HUDEP-2 (cell line): ENCODE measurements at regions not wholly inside any gene's neighbourhood (a gene's known extent, or its start where the extent isn't known, plus 50 kb on each side); places are given as distances from the start of the nearest gene placed in this dataset.
"Not testable (repeated sequence)": the region's sequence is repeated elsewhere in the genome, so short reads cannot be mapped to it uniquely, and the experiment has no call there.

Experiments
- DNase-seq, 76 experiments: peaks; one replicate each; lab custom pipeline; 2025; ENCODE audit not compliant: unreplicated experiment in 76 of 76; lab: John Stamatoyannopoulos, UW

- no peak for DNase-seq
Measured at GRCh38 chr6:141513830-141514229, 618.9 kb upstream of the GJE1 start.

- no peak for DNase-seq
Measured at GRCh38 chr6:141510803-141511202, 621.9 kb upstream of the GJE1 start.

GRCh38 chr6:141506062-141506461, 626.7 kb upstream of the GJE1 start:
- not testable (repeated sequence) for DNase-seq

GRCh38 chr6:141504318-141504717, 628.4 kb upstream of the GJE1 start:
- peak in 2 of 76 experiments; percentile 30 to 32 for DNase-seq

GRCh38 chr6:141501616-141502015, 631.1 kb upstream of the GJE1 start:
- DNase-seq = no peak

GRCh38 chr6:141498977-141499376, 633.7 kb upstream of the GJE1 start:
- DNase-seq = no peak

- no peak for DNase-seq
Measured at GRCh38 chr6:141492521-141493284, 640.0 kb upstream of the GJE1 start.

GRCh38 chr6:141491684-141492083, 641.0 kb upstream of the GJE1 start:
- no peak for DNase-seq

GRCh38 chr6:141490982-141491381, 641.7 kb upstream of the GJE1 start:
- no peak for DNase-seq

GRCh38 chr6:141488488-141488887, 644.2 kb upstream of the GJE1 start:
- DNase-seq = peak in 6 of 76 experiments; percentile 10 to 43 (median 31)

GRCh38 chr6:141486942-141487341, 645.8 kb upstream of the GJE1 start:
- DNase-seq = no peak

- peak in 10 of 76 experiments; percentile 22 to 73 (median 40) for DNase-seq
Measured at GRCh38 chr6:141484711-141485110, 648.0 kb upstream of the GJE1 start.

- DNase-seq = peak in 24 of 76 experiments; percentile 5 to 88 (median 66)
Measured at GRCh38 chr6:141483598-141484061, 649.1 kb upstream of the GJE1 start.

- DNase-seq = no peak
Measured at GRCh38 chr6:141482796-141483597, 649.7 kb upstream of the GJE1 start.

GRCh38 chr6:141475259-141475658, 657.5 kb upstream of the GJE1 start:
- DNase-seq = no peak

GRCh38 chr6:141472162-141472928, 660.4 kb upstream of the GJE1 start:
- no peak for DNase-seq

GRCh38 chr6:141470810-141471209, 661.9 kb upstream of the GJE1 start:
- no peak for DNase-seq

GRCh38 chr6:141467881-141468280, 664.8 kb upstream of the GJE1 start:
- peak in 2 of 76 experiments; percentile 13 to 23 for DNase-seq

- DNase-seq = no peak
Measured at GRCh38 chr6:141467041-141467440, 665.7 kb upstream of the GJE1 start.

GRCh38 chr6:141464896-141465295, 667.8 kb upstream of the GJE1 start:
- no peak for DNase-seq

- no peak for DNase-seq
Measured at GRCh38 chr6:141464490-141464889, 668.2 kb upstream of the GJE1 start.
